Mesenchymal stem cell (in vitro differentiated cells and primary cell): ENCODE measurements at regions not wholly inside any gene's neighbourhood (a gene's known extent, or its start where the extent isn't known, plus 50 kb on each side); places are given as distances from the start of the nearest gene placed in this dataset.

Source experiments
- DNase-seq: peaks from one replicate; pipeline ENCODE4 v3.0.0-alpha.2; 2013
- H2AFZ ChIP-seq: one replicate; pipeline ENCODE4 v1.6.1; 2013; ENCODE audit warnings: low read depth, mild to moderate bottlenecking, control low read depth, inconsistent platforms, low read length, moderate library complexity
- H2AK5ac ChIP-seq: 2 replicates; pipeline ENCODE4 v1.6.1; 2013; ENCODE audit warnings: low read length, moderate library complexity, mild to moderate bottlenecking, inconsistent platforms; ENCODE audit not compliant: severe bottlenecking
- H2BK120ac ChIP-seq: one replicate; pipeline ENCODE4 v1.6.1; 2013; ENCODE audit warnings: low read depth, mild to moderate bottlenecking, inconsistent platforms, low read length, moderate library complexity
- H2BK12ac ChIP-seq, 2 experiments: one replicate each; pipeline ENCODE4 v1.6.1; 2013; ENCODE audit warnings: inconsistent platforms in 2 of 2, low read length in 2 of 2, mild to moderate bottlenecking in 2 of 2, moderate library complexity in 2 of 2, control low read depth in 1 of 2
- H2BK15ac ChIP-seq: one replicate; pipeline ENCODE4 v1.6.1; 2013; ENCODE audit warnings: mild to moderate bottlenecking, low read depth, inconsistent platforms; ENCODE audit not compliant: poor library complexity, severe bottlenecking
- H2BK5ac ChIP-seq: 2 replicates; pipeline ENCODE4 v1.6.1; 2013; ENCODE audit warnings: low read depth, mild to moderate bottlenecking, low read length, control low read depth, inconsistent platforms; ENCODE audit not compliant: poor library complexity, severe bottlenecking
- H3K14ac ChIP-seq, 2 experiments: one replicate each; pipeline ENCODE4 v1.6.1; 2013; ENCODE audit warnings: inconsistent platforms in 2 of 2, low read length in 2 of 2, control low read depth in 1 of 2, mild to moderate bottlenecking in 1 of 2, moderate library complexity in 1 of 2
- H3K18ac ChIP-seq, 2 experiments: one replicate each; pipeline ENCODE4 v1.6.1; 2013; ENCODE audit warnings: inconsistent platforms in 2 of 2, low read length in 2 of 2, control low read depth in 1 of 2, low read depth in 1 of 2, mild to moderate bottlenecking in 1 of 2
- H3K23ac ChIP-seq, 2 experiments: one replicate each; pipeline ENCODE4 v1.6.1; 2013; ENCODE audit warnings: inconsistent platforms in 2 of 2, low read length in 2 of 2, mild to moderate bottlenecking in 2 of 2, moderate library complexity in 2 of 2, control low read depth in 1 of 2
- H3K27ac ChIP-seq: 2 replicates; pipeline ENCODE4 v1.5.1; 2013; ENCODE audit warnings: mild to moderate bottlenecking, moderate library complexity, low read length, control low read depth, inconsistent platforms; ENCODE audit not compliant: poor library complexity, severe bottlenecking
- H3K27me3 ChIP-seq, 2 experiments: 2 replicates each; pipeline versions ENCODE4 v1.6.1 to v1.7.0; 2013; ENCODE audit warnings: low read length in 2 of 2, mild to moderate bottlenecking in 2 of 2, moderate library complexity in 2 of 2, control low read depth in 1 of 2, inconsistent platforms in 1 of 2; ENCODE audit not compliant: control insufficient read depth in 1 of 2, insufficient read depth in 1 of 2
- H3K36me3 ChIP-seq, 2 experiments: 2 replicates each; pipeline versions ENCODE4 v1.6.1 to v1.7.0; 2013; ENCODE audit warnings: low read length in 2 of 2, control low read depth in 1 of 2, inconsistent platforms in 1 of 2, low read depth in 1 of 2, mild to moderate bottlenecking in 1 of 2; ENCODE audit not compliant: insufficient read depth in 2 of 2, control insufficient read depth in 1 of 2
- H3K4ac ChIP-seq, 2 experiments: one replicate each; pipeline ENCODE4 v1.6.1; 2013; ENCODE audit warnings: inconsistent platforms in 2 of 2, low read length in 2 of 2, mild to moderate bottlenecking in 2 of 2, moderate library complexity in 2 of 2, control low read depth in 1 of 2, low read depth in 1 of 2
- H3K4me1 ChIP-seq: 2 replicates; pipeline ENCODE4 v1.6.1; 2013; ENCODE audit warnings: low read depth, low read length, control low read depth; ENCODE audit not compliant: control insufficient read depth, insufficient read depth
- H3K4me2 ChIP-seq: 2 replicates; pipeline ENCODE4 v1.6.1; 2013; ENCODE audit warnings: low read length, mild to moderate bottlenecking, inconsistent platforms; ENCODE audit not compliant: poor library complexity, severe bottlenecking
- H3K4me3 ChIP-seq, 2 experiments: 2 replicates each; pipeline versions ENCODE4 v1.5.1 to v1.7.0; 2013; ENCODE audit warnings: low read length in 2 of 2, mild to moderate bottlenecking in 2 of 2, control low read depth in 1 of 2, low read depth in 1 of 2; ENCODE audit not compliant: insufficient read depth in 1 of 2
- H3K79me1 ChIP-seq: replicated peaks from 2 replicates; pipeline ENCODE4 v1.6.1; 2013; ENCODE audit warnings: mild to moderate bottlenecking, control low read depth, low read length, inconsistent platforms; ENCODE audit not compliant: poor library complexity, severe bottlenecking
- H3K9ac ChIP-seq: 2 replicates; pipeline ENCODE4 v1.7.0; 2013; ENCODE audit warnings: mild to moderate bottlenecking, low read length, moderate library complexity
- H3K9me3 ChIP-seq: 2 replicates; pipeline ENCODE4 v1.7.0; 2013; ENCODE audit warnings: mild to moderate bottlenecking, low read length; ENCODE audit not compliant: control insufficient read depth
- H4K8ac ChIP-seq: one replicate; pipeline ENCODE4 v1.6.1; 2013; ENCODE audit warnings: inconsistent platforms, mild to moderate bottlenecking, low read length, moderate library complexity
- H4K91ac ChIP-seq: one replicate; pipeline ENCODE4 v1.6.1; 2013; ENCODE audit warnings: mild to moderate bottlenecking, low read length, inconsistent platforms
- WGBS: methylation state at CpG from one replicate; pipeline ENCODE4 v1.1.7; 2013; ENCODE audit warnings: mixed read lengths; 5-methylcytosine and 5-hydroxymethylcytosine counted together

- Histone ChIP-seq H3K23ac (no peak overlapping the region), H3K4me1 (no peaks in the 10 kb centered on the region), H3K36me3 (no peaks in the 10 kb centered on the region), H2AFZ (no peak overlapping the region), H2BK120ac (no peak overlapping the region), H3K4ac (no peak overlapping the region), H2AK5ac (no peak overlapping the region), H3K14ac (no peak overlapping the region), H2BK12ac (no peak overlapping the region), H3K4me2 (no peak overlapping the region), H3K18ac (no peak overlapping the region), H4K8ac (no peak overlapping the region), H4K91ac (no peak overlapping the region), H3K4me3 (no peak overlapping the region), H2BK15ac (no peak overlapping the region), H3K27me3 (no peaks in the 10 kb centered on the region), H3K27ac (no peak overlapping the region), H3K79me1 (no peaks in the 10 kb centered on the region), H3K9ac (peak overlapping the region; percentile 9), H2BK5ac (no peak overlapping the region), H3K9me3 (no peaks in the 10 kb centered on the region)
- 76% methylated on average over 3 of the region's 3 CpGs for WGBS
- no peak for DNase-seq
Observed at GRCh38 chr16:77645764-77646163, 76.5 kb upstream of the NUDT7 start.

GRCh38 chr16:77647726-77648125 lies 74.6 kb upstream of the NUDT7 start:
- Histone ChIP-seq H3K9ac (peak overlapping the region; percentile 33), H3K27ac (no peak overlapping the region), H3K4me2 (no peak overlapping the region), H3K4me3 (no peak overlapping the region), H3K4me1 (no peaks in the 10 kb centered on the region), H3K23ac (no peak overlapping the region), H4K91ac (no peak overlapping the region), H2BK120ac (no peak overlapping the region), H3K9me3 (no peaks in the 10 kb centered on the region), H2AK5ac (no peak overlapping the region), H2BK5ac (no peak overlapping the region), H2BK12ac (no peak overlapping the region), H3K18ac (no peak overlapping the region), H3K4ac (no peak overlapping the region), H2BK15ac (no peak overlapping the region), H3K36me3 (no peaks in the 10 kb centered on the region), H2AFZ (no peak overlapping the region), H3K27me3 (no peaks in the 10 kb centered on the region), H4K8ac (no peak overlapping the region), H3K14ac (no peak overlapping the region), H3K79me1 (no peaks in the 10 kb centered on the region)
- 84% methylated on average over 1 of the region's 1 CpG for WGBS
- no peak for DNase-seq

DNA sequence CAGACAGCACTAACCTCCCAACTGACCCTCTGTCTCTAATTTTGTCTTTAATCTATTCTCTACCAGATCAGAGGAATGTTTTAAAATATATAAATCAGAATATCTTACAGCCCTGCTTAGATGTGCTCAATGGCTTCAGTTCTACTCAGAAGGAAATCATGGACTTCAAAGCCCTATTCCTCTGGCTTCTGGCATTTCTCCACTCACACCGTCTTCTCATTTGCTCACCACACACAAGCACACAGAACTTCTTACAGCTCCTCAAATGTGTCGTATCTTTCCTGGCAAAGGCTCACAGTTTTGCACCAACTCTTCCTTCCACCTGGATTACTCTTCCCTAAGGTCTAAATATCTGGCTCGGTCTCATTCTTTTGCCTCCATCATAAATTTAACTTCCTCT lies 71.6 kb upstream of the NUDT7 start:
- Histone ChIP-seq H3K79me1 (no peaks in the 10 kb centered on the region), H3K18ac (no peak overlapping the region), H4K8ac (no peak overlapping the region), H3K4ac (no peak overlapping the region), H2BK12ac (no peak overlapping the region), H3K9me3 (no peaks in the 10 kb centered on the region), H3K9ac (no peak overlapping the region), H2BK120ac (no peak overlapping the region), H3K27ac (no peak overlapping the region), H3K36me3 (no peaks in the 10 kb centered on the region), H2AFZ (no peak overlapping the region), H2AK5ac (no peak overlapping the region), H3K4me2 (no peak overlapping the region), H2BK5ac (no peak overlapping the region), H2BK15ac (no peak overlapping the region), H3K23ac (no peak overlapping the region), H3K14ac (no peak overlapping the region), H3K27me3 (no peaks in the 10 kb centered on the region), H4K91ac (no peak overlapping the region), H3K4me1 (no peaks in the 10 kb centered on the region), H3K4me3 (no peak overlapping the region)
- WGBS = 86% methylated on average over 3 of the region's 3 CpGs
- no peak for DNase-seq

DNA sequence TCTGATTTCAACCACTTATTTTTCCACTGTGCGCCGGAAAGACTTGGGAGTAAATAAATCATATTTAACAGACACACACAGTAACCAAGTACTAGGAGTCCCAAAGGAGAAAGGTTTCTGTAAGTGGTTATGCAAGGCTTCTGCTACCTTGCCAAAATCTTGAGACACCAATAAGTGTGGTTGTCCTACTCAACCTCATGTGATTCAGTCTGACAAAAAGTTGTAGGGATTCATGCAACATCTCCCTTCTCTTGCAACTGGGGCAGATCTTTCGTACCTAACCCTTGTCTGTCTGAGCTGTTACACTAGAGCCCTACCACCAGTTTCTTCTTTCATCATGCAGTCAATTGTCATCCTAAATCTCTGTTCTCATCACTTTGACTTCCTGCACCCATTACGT lies 69.9 kb upstream of the NUDT7 start:
- no peaks in the 10 kb centered on the region for H3K36me3 ChIP-seq
- H2AFZ ChIP-seq = no peak overlapping the region
- H3K4ac ChIP-seq = no peak overlapping the region
- H4K8ac ChIP-seq = no peak overlapping the region
- H3K27me3 ChIP-seq = no peaks in the 10 kb centered on the region
- H3K4me2 ChIP-seq = no peak overlapping the region
- no peak overlapping the region for H2BK12ac ChIP-seq
- peak overlapping the region; percentile 52 for H3K9ac ChIP-seq
- no peak overlapping the region for H3K14ac ChIP-seq
- H2AK5ac ChIP-seq = no peak overlapping the region
- 84% methylated on average over 2 of the region's 4 CpGs for WGBS
- no peak overlapping the region for H3K23ac ChIP-seq
- no peak overlapping the region for H3K4me3 ChIP-seq
- H2BK120ac ChIP-seq = no peak overlapping the region
- H2BK5ac ChIP-seq = no peak overlapping the region
- no peak overlapping the region for H3K27ac ChIP-seq
- H3K9me3 ChIP-seq = no peaks in the 10 kb centered on the region
- H4K91ac ChIP-seq = no peak overlapping the region
- no peak overlapping the region for H2BK15ac ChIP-seq
- no peak overlapping the region for H3K18ac ChIP-seq
- no peak for DNase-seq
- no peaks in the 10 kb centered on the region for H3K4me1 ChIP-seq
- no peaks in the 10 kb centered on the region for H3K79me1 ChIP-seq
